CD4-positive, alpha-beta T cell treated with Interleukin-15 for 4 hours (primary cell): ENCODE measurements at regions not wholly inside any gene's neighbourhood (a gene's known extent, or its start where the extent isn't known, plus 50 kb on each side); places are given as distances from the start of the nearest gene placed in this dataset.

Experiments used
- DNase-seq: peaks from one replicate; pipeline ENCODE4 v3.0.0-alpha.2; 2020; ENCODE audit warnings: low spot score

DNA sequence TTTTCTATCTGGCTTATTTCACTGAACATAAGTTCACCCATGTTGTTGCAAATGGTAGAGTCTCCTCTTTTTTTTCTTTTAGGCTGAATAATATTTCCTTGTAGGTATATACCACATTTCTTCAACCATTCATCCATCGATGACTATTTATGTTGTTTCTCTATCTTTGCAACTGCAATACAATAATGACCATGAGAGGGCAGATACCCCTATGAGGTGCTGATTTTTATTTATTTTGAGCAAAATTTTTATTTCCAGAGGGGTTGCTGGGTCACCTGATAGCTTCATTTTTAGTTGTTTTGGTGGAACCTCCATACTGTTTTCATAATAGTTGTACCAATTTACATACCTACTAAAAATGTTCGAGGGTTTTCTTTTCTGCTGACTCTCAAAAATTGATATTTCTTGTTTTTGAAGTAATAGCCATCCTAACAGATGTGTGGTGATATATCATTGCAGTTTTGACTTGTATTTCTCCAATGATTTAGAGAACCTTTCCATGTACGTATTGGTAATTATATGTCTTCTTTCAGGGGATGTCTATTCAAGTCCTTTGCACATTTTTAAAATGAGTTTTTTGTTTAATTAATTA, 1697.0 kb downstream of the PCDH7 start:
- DNase-seq = no peak

DNA sequence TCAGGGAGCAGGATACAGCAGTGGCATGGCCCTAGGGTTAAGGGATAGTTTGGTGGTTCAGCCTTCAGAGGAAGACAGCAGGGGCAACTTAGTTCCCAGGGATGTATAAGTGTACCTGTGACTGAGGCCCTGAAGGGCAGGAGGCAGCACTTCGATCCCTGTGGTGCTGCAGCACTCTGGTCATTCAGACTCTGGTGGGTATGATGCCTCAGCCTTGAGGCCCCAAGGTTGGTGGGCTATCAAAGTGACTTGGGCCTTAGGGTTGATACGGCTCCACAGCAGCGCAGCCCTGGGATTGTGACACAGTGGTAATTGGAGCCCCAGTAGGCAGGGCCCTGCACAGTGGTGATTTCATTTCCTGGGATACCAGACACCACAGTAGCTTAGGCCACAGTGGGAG, 1703.1 kb downstream of the PCDH7 start:
- no peak for DNase-seq

DNA sequence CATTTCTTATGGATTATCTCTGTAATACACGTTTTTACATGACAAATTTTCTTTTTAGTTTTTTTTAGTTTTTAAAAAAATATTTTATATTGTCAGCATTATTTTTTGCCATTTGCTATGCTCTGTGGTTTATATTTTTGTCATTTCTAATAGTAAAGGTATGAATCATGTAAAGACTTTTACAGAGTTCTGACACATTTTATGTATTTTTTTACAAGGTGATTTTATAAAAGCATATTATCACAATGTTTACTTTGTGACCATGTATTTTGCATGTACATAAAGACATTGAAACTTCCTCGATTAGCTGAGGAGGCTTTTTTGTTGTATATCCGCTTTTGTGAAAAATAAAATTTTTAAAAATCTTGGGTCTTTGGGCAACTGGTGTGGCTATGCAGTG, 1705.1 kb downstream of the PCDH7 start:
- DNase-seq = no peak

GRCh38 chr4:32427566-32427965, 1707.4 kb downstream of the PCDH7 start:
- no peak for DNase-seq

DNA sequence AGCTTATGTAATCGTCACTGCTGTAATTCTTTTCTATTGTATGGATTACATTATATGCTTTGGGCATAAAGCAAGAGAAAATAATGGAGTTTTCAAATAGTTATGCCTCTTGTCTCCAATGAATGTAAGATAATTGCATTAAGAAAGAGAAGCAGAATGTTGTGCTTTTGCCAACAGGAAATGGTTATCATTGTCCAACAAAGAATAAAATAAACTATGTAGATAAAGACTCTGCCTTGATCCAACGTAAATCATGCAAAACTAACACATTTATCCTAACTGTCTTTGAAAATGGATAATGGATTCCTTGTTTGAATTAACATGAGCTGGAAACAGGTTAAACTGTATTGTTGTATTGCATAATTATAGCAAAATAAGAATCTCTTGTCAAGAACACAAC, 1709.0 kb downstream of the PCDH7 start:
- no peak for DNase-seq

DNA sequence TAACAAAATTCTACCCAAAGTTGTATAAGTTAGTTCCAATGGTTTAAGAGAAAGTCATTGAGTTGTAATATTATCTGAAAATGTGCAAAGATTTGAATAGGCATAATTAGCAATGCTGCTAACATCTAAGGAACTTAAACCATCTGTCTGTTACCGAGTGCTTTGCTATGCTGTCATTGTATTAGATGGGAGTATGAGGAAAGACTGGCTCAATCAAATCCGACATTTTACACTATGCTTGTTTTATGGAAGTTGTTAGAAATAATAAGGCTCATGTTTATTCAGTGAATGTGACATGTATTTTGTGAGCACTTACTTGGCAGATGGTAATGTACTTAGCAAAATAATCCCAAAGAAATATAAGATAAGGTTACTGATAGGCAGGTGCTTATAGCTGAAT, 1715.1 kb downstream of the PCDH7 start:
- DNase-seq = no peak

DNA sequence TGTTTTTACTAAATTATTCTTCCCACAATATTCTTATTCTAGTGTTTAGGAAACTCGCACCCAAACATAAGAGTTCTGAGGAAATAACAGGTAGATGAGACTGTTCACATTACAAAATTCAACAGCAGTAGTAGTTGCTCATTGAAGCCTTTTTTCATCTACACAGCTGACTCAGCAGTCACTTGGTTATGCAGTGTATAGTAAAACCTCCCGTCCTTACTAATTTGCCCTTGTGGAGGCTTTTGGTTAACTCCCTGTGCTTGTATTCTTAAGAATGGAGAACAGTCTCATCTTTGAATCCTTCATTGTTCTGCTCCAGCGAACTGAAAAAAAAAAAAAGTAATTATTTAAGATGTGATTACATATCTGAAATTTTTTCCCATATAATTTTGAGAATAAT, 1716.6 kb downstream of the PCDH7 start:
- no peak for DNase-seq

DNA sequence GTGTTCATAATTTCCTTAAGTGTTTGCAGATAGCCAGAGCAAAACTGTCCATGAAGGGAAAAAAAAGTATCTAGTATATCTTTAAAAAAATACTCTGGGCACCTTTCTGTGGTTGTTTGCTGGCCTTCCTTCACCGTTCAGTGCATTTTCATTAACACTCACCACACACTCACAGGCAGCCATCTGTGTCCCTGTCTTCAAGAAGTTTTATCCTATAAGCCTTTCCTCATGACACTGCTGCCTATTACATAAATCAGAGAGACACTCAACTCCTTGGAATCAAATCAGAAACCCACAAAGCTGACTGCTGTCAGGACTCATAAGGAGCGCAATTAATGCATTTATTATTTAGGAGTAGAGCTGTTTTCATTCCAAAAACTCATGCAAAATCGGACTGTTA, 1720.2 kb downstream of the PCDH7 start:
- DNase-seq = no peak

GRCh38 chr4:32454482-32454881, 1734.3 kb downstream of the PCDH7 start:
- DNase-seq = no peak

GRCh38 chr4:32455231-32455630, 1735.1 kb downstream of the PCDH7 start:
- DNase-seq = no peak

GRCh38 chr4:32460972-32461371, 1740.8 kb downstream of the PCDH7 start:
- DNase-seq = no peak

DNA sequence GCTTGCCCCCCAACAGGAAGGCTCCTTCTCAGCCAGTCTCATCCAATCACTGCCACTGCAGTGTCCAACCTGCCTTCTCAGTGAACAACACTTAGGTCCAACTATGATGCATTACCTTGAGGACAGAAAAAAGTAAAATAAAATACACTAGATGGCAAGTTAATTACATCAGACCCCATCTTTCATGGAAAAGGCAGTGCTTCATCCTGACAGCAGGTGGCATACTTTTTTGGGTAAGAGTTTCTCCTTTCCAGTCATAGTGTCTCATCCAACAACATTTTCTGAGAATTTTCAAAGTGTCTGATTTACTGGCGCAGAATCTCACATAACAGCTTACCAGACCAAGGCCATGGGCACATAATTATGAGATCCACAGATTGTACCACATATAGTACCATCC, 1742.8 kb downstream of the PCDH7 start:
- no peak for DNase-seq

DNA sequence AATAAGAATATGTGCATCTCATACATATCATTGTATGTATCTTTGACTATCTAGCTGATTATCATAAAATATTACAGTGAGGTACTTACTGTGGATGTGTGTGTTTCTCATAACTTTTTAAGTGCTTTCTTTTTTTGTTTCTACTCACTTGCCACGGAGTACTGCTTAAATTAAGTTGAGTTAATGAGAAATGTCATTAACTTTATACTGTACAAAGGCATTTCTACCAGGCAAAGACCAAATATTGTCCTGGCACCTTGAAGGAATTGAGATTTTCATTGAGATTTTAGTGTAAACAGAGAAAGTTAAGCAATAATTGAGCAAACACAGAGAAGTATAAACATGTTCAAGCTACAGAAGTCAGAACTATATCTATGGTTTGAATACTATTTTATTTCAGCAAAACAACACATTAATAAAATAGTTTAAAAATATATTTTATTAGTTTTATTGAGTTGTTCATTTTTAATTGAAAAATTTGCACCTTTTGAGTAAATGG, 1750.0 kb downstream of the PCDH7 start:
- no peak for DNase-seq

DNA sequence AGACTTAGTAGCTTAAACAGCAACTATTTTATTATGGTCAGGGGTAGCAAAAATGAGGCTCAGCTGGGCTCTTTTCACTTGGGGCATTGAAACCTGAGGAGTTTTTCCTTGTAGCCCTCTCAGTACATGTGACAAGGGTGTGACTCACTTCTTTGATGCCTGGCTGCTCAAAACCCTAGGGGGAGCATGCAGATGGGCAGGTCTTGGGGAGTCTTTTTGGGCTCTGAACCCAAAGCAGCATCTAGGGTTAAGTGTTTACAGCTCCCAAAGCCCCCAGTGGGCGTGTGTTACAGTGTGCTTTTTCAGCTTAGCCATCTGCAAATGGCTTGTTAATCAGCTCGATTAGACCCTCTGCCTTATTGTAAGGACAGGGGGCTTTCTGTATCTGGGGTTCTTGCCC, 1752.7 kb downstream of the PCDH7 start:
- DNase-seq = no peak

DNA sequence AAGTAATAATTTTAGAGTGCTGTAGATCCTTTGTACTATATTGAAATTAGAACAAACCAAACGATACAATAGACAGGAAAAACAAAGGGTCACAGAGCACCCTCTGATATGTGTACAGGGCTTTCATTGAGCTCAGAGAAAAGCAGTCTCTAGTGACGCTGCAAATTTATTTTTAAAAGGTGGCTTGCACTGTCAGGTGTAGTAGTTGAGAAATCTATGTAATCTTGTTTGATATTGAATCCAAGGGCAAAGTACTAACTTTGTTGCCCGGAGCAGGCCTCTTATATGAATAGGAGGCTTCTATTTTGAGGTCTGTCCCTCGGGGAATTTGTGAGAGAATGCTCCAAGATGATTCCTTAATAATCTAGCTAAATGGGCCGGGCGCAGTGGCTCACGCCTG, 1755.5 kb downstream of the PCDH7 start:
- DNase-seq = no peak

DNA sequence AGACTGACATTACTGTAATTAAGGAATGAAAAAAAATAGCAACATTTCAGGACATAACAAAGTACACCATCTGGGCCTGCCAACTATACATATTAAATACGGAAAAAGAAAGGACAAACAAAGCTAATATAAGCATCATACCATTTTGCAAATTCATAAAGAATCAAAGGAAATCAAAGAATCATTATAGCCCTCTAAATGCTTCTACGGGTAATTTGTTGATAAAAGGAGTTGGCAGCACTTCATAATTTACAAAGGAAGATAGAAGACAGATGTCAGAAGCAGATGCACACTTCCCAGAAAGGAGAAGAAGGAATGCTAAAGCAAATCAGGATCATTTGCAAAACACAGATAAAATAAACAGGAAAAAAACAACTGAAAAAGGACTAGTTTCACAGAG, 1757.3 kb downstream of the PCDH7 start:
- no peak for DNase-seq

GRCh38 chr4:32485956-32486355, 1765.8 kb downstream of the PCDH7 start:
- no peak for DNase-seq

DNA sequence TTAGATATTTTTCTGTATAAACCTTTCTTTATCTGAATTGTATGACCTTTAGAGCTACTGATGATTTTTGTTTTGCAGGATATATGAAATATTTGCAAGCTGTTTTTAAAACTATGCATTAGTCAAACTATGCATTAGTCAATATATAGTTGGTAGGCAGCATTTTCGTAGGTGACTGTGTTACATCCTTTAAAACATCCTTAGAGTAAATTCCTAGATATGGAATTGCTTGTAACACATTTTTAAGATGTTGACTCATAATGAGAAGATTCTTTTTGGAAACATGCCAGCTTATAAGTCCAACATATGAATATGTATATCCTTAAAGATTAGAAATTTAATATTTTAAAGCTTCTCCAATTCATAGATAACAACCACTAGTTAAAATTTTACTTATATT, 1768.5 kb downstream of the PCDH7 start:
- no peak for DNase-seq

GRCh38 chr4:32499171-32499570, 1779.0 kb downstream of the PCDH7 start:
- no peak for DNase-seq

- no peak for DNase-seq
These were observed 1783.1 kb downstream of the PCDH7 start for GRCh38 chr4:32503241-32503640.

DNA sequence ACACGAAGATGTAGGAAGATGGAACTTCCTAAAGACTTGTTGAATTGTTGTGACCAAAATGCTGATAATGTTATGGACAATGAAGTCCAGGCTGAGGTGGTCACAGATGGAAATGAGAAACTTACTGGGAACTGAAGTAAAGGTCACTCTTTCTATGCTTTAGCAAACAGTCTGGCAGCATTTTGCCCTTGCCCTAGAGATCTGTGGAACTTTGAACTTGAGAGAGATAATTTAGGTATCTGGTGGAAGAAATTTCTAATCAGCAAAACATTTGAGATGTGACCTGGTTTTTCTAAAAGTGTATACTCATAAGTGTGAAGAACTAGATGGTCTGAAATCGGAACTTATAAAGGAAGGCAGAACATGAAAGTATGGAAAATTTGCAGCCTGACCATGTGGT, 1785.9 kb downstream of the PCDH7 start:
- DNase-seq = no peak

DNA sequence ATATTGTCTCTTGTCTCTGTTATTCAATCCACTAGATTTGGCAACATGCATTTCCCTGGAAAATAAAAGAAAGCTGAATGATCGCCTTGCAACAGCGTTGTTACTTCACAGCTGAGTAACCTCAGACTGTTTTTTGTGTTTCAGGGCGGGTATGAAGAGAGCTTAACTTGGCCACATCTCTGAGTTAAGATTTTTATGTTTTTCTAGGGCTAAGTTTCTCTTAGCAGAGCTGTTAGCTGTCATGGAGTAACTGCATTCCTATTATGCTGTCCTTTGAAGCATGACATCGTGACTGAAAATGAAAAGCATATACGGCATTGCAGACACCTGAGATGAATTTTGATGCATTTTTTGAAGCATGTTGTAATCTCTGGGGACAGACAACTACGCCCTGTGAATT, 1798.9 kb downstream of the PCDH7 start:
- no peak for DNase-seq

GRCh38 chr4:32525420-32525819, 1805.3 kb downstream of the PCDH7 start:
- no peak for DNase-seq

- no peak for DNase-seq
These were observed 1824.7 kb downstream of the PCDH7 start for GRCh38 chr4:32544846-32545245.

DNA sequence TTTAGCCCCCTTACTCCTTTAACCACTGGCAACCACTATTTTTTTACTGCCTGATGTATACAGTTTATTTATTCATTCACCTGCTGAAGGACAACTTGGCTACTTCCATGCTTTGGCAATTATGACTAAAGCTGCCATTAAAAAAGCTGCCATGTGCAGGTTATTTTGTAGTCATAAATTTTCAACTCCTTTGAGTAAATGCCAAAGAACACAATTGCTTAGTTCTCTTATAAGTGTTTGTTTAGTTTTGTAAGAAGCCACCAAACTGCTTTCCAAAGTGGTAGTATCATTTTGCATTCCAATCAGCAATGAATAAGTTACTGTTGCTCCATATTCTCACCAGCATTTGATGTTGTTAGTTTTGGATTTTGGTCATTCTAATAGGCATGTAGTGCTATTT, 1831.8 kb downstream of the PCDH7 start:
- no peak for DNase-seq
